GM12874 (cell line): ENCODE measurements at regions not wholly inside any gene's neighbourhood (a gene's known extent, or its start where the extent isn't known, plus 50 kb on each side); places are given as distances from the start of the nearest gene placed in this dataset.

Experiments used
- TF ChIP-seq, protein P1 (sequence below): IDR thresholded peaks from 2 replicates; pipeline ENCODE4 v1.5.1; 2011; ENCODE audit warnings: low read depth, mild to moderate bottlenecking, control low read depth, low read length, moderate library complexity; ENCODE audit not compliant: insufficient read depth

DNA sequence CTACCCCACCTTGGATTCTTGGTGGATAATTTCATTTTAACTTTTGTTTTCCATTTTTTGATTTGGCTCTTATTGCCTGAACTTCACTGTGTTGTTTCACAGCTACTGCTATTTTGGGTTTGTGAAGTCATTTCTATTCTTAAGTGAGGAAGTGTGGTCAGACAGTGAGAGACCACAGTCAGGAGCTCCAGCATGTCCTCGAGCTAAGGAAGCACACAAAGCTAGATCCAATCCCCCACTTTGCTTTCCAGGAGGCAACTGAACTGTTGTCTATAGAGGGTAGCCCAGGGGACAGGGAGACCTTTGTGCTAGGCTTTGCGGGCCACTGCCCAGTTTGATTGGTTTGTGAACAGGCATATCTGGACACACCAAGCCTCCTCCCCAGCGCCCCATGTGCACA, 251.8 kb upstream of the KIRREL3 start:
- TF ChIP-seq, protein P1, sequence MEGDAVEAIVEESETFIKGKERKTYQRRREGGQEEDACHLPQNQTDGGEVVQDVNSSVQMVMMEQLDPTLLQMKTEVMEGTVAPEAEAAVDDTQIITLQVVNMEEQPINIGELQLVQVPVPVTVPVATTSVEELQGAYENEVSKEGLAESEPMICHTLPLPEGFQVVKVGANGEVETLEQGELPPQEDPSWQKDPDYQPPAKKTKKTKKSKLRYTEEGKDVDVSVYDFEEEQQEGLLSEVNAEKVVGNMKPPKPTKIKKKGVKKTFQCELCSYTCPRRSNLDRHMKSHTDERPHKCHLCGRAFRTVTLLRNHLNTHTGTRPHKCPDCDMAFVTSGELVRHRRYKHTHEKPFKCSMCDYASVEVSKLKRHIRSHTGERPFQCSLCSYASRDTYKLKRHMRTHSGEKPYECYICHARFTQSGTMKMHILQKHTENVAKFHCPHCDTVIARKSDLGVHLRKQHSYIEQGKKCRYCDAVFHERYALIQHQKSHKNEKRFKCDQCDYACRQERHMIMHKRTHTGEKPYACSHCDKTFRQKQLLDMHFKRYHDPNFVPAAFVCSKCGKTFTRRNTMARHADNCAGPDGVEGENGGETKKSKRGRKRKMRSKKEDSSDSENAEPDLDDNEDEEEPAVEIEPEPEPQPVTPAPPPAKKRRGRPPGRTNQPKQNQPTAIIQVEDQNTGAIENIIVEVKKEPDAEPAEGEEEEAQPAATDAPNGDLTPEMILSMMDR = no peak

DNA sequence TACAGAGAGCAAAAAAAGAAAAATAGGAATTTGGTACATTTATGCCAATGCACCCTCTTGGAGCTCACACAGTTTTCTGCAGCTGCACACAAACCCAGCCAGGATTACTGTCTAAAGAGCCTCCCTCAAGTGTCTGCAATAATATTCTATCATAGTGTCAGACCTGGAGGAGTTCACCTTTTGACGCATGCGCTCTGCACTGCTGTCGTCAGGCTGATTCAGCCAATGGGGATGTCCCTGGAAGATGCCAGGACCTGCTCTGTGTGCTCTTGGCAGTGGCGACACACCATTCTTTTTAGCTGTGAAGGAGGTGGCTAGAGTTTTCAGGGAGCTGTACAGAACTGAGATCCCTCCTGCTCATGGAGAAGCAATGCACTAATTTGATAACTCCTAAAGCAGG, 249.0 kb upstream of the KIRREL3 start:
- TF ChIP-seq, protein P1 = no peak

DNA sequence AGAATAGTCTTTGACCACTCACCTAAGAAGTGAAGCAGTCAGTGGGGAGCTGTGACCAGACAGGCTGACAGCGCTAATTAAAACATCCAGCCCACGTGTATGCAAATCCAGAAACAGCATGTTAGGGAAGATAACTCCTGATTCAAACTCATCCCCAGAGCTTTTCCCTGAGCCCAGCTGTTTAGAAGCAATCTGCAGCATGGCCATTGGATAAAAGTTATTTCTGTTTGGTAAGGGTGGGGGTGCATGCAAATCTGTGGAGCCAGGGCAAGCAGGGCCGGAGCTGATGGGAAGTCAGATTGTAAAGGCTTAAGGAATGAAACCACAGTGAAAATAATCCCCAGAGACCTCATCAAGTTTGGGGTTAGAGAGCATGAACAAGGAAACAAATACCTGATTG, 247.9 kb upstream of the KIRREL3 start:
- TF ChIP-seq, protein P1 = no peak

DNA sequence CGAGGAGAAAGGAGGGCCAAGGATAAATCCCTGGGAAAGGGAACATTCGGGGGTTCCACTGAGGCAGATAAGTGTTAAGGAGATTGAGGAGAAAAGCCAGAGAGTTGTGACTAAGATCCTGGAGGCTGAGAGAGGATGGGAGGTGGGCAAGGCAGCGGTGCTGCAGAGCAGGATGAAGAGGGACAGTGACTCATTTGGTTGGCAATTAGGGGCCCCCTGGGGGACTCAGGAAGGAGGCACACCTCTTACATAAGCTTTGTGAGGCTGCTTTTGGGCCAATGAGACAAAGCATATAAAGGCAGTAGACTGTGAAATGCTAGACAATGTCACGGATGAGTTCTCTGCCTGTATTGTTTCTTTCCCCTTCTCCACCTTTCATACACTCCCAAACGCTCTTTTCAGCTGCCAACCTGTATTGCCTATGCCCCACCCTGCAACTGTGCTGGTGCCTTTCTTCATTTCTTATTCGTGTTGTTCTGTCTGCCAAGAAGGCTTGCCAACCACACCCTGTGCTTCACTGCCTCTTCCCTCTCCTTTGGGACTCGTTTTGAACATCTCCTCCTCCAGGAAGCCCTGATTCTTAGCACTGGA, 246.8 kb upstream of the KIRREL3 start:
- TF ChIP-seq, protein P1 = no peak

DNA sequence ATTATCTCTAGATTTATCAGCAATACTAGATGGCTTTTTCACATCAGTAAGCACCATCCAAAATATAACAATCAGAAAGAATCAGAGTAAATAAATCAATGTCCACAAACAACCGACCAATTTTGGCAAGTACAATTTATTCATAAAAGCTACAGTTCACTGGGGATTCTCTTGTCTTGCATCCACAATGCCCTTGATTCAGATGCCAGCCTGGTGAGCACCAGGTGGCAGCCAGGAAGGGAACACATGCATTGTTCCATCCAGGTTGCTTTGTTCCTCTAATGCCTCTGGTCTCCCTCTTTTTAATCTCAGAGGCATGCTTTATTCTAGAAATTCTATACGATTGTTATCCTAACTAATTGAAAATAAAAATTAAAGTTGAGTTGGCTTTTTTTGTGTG, 242.1 kb upstream of the KIRREL3 start:
- TF ChIP-seq, protein P1 = no peak

DNA sequence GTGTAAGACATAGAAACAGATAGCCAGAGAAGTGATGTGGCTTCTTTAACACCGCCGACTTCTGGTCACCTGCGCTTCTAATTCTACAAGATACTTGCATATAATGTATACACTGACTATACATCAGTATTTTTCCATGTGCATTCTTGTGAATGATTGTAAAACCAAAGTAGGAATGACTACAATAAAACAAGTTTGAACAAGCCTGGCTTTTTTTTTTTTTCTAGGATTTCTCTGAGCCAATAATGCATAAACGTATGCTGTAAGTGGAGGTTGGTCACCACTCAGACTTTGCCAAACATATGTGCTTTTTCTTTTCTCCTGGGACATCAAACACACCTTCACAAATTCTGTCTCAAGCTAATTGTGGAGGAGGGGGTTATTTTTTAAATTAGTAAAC, 237.8 kb upstream of the KIRREL3 start:
- TF ChIP-seq, protein P1 = no peak

DNA sequence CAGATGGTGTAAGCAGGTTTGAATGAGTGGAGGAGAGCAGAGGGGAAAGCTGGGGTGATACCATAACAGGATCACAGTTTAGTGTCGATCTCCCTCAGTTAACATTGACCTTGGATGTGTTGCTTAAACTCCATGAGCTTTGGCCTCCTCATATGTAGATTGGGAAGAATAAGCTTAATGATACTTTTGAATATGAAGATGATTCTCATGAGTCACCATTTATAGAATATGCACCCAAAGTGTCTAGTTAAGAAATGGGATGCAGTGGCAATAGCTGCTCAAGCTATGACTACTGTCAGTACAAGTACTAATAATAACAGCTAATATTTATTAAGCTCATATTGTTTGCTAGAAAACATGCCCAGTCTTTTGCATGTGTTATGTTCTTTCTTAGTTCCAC, 236.2 kb upstream of the KIRREL3 start:
- TF ChIP-seq, protein P1 = no peak

DNA sequence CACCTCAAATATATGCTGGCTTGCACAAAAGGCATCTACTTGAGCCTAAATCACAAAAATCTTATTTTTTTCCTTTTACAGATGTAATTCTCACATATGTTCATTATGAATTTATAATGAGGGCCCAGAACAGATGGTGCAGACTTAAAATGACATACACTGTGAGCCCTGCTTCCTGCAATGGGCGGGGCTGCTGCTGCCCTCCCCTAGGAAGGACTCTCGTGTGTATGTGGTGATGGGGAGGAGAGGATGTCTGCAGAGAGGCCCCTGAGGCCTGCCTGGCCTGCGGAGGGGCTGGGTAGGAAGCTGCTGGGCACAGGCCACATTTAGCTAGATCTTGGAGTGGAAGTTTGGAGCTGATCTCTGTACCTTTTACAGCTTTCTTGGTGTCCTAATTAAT, 233.4 kb upstream of the KIRREL3 start:
- TF ChIP-seq, protein P1 = no peak
